Activated CD8-positive, alpha-beta memory T cell treated with anti-CD3 and anti-CD28 coated beads, Interleukin-2, amount 50 U/mL, for 24 hours (primary cell): ENCODE measurements at regions not wholly inside any gene's neighbourhood (a gene's known extent, or its start where the extent isn't known, plus 50 kb on each side); places are given as distances from the start of the nearest gene placed in this dataset.

Experiments used
- DNase-seq: peaks from one replicate; pipeline ENCODE4 v3.0.0-alpha.2; 2020; ENCODE audit errors: extremely low read depth

GRCh38 chr2:479490-480176 lies 191.7 kb upstream of the ALKAL2 start:
- no peak for DNase-seq

GRCh38 chr2:479031-479430 lies 191.1 kb upstream of the ALKAL2 start:
- DNase-seq: no peak

- no peak for DNase-seq
These were observed 183.7 kb upstream of the ALKAL2 start for GRCh38 chr2:471560-471959.

GRCh38 chr2:469514-469913 lies 181.6 kb upstream of the ALKAL2 start:
- no peak for DNase-seq

- no peak for DNase-seq
These were observed 180.9 kb upstream of the ALKAL2 start for GRCh38 chr2:468648-469336.

- no peak for DNase-seq
These were observed 180.2 kb upstream of the ALKAL2 start for GRCh38 chr2:467892-468647.

GRCh38 chr2:467543-467891 lies 179.6 kb upstream of the ALKAL2 start:
- no peak for DNase-seq

- no peak for DNase-seq
These were observed 179.2 kb upstream of the ALKAL2 start for GRCh38 chr2:467101-467500.

GRCh38 chr2:464562-465309 lies 176.8 kb upstream of the ALKAL2 start:
- no peak for DNase-seq

GRCh38 chr2:460861-461260 lies 173.0 kb upstream of the ALKAL2 start:
- no peak for DNase-seq

- DNase-seq: no peak
These were observed 172.0 kb upstream of the ALKAL2 start for GRCh38 chr2:459931-460330.

- DNase-seq: no peak
These were observed 170.5 kb upstream of the ALKAL2 start for GRCh38 chr2:458425-458815.

GRCh38 chr2:457792-458424 lies 170.0 kb upstream of the ALKAL2 start:
- DNase-seq: no peak

GRCh38 chr2:457262-457661 lies 169.4 kb upstream of the ALKAL2 start:
- DNase-seq: no peak

- DNase-seq: no peak
These were observed 168.0 kb upstream of the ALKAL2 start for GRCh38 chr2:455913-456312.

GRCh38 chr2:455015-455705 lies 167.3 kb upstream of the ALKAL2 start:
- DNase-seq: no peak

- no peak for DNase-seq
These were observed 165.2 kb upstream of the ALKAL2 start for GRCh38 chr2:453132-453531.

- no peak for DNase-seq
These were observed 163.6 kb upstream of the ALKAL2 start for GRCh38 chr2:451495-451894.

GRCh38 chr2:449246-450067 lies 161.6 kb upstream of the ALKAL2 start:
- no peak for DNase-seq

GRCh38 chr2:447902-448665 lies 160.2 kb upstream of the ALKAL2 start:
- DNase-seq: no peak
